ENCODE measurements at regions not wholly inside any gene's neighbourhood (a gene's known extent, or its start where the extent isn't known, plus 50 kb on each side); places are given as distances from the start of the nearest gene placed in this dataset.

DNA sequence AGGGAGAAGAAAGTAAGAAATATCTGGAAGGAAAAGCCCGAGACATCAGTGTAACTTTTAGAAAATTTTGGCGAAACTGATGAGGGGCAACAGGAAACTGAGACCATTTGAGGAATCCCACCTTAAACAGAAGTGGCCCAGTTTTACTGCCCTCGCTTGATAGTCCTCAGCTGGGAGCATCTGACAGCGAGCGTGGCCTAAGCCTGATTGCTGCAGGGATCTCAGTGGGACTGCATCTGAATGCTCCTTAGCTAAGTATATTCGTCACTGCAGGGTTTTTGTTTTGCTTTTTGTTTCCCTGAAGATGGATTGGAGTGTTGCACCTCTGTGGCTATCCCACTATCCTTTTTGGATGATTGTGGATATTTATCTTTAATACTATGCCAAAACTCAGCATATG, 262.7 kb upstream of the KLHL1 start:
- Histone ChIP-seq H3K27ac (no peak overlapping the region), H3K4me3 (no peak overlapping the region), H3K27me3 (ENCODE audit: low read depth) (no peaks in the 10 kb centered on the region), H3K36me3 (no peaks in the 10 kb centered on the region), H3K4me1 (no peaks in the 10 kb centered on the region), H3K9me3 (no peaks in the 10 kb centered on the region)
- intact Hi-C loops (cut with DNase I): no loop called here
- no peak for TF ChIP-seq CTCF (IDR thresholded peaks at IDR 0.05)
- DNase-seq (no peak), ATAC-seq (no peak)

DNA sequence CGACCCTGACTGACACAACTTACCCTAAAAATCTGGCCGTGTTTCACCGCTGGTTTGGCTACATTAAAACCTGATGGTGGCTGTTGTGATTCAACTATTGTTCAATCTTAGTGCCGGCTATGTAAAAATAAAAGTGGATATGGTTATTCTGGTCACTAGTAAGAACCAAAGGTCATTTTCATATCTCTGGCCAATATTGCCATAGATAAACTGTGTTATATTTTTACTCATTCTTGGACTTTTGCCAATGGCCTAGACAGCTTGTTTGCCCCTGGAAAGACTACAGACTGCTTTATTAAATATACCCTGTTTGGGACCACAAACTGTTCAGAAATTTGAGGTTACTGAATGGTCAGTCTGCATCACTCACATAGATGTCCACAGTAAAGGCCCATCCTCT, 258.5 kb upstream of the KLHL1 start:
- Histone ChIP-seq H3K4me3 (no peak overlapping the region), H3K4me1 (no peaks in the 10 kb centered on the region), H3K9me3 (no peaks in the 10 kb centered on the region), H3K27me3 (ENCODE audit: low read depth) (no peaks in the 10 kb centered on the region), H3K27ac (no peak overlapping the region), H3K36me3 (no peaks in the 10 kb centered on the region)
- intact Hi-C loops (cut with DNase I): no loop called here
- no peak for TF ChIP-seq CTCF (IDR thresholded peaks at IDR 0.05)
- DNase-seq (no peak), ATAC-seq (no peak)

- no peak for TF ChIP-seq CTCF (IDR thresholded peaks at IDR 0.05)
- no peaks in the 10 kb centered on the region for H3K4me1 ChIP-seq
- no peak for DNase-seq
- H3K27ac ChIP-seq: no peak overlapping the region
- ATAC-seq: no peak
- intact Hi-C loops (cut with DNase I): no loop called here
- no peaks in the 10 kb centered on the region for H3K36me3 ChIP-seq
- H3K4me3 ChIP-seq: no peak overlapping the region
- H3K9me3 ChIP-seq: no peaks in the 10 kb centered on the region
- H3K27me3 ChIP-seq (ENCODE audit: low read depth): no peaks in the 10 kb centered on the region
Observed at GRCh38 chr13:70363991-70364390, 255.7 kb upstream of the KLHL1 start.

DNA sequence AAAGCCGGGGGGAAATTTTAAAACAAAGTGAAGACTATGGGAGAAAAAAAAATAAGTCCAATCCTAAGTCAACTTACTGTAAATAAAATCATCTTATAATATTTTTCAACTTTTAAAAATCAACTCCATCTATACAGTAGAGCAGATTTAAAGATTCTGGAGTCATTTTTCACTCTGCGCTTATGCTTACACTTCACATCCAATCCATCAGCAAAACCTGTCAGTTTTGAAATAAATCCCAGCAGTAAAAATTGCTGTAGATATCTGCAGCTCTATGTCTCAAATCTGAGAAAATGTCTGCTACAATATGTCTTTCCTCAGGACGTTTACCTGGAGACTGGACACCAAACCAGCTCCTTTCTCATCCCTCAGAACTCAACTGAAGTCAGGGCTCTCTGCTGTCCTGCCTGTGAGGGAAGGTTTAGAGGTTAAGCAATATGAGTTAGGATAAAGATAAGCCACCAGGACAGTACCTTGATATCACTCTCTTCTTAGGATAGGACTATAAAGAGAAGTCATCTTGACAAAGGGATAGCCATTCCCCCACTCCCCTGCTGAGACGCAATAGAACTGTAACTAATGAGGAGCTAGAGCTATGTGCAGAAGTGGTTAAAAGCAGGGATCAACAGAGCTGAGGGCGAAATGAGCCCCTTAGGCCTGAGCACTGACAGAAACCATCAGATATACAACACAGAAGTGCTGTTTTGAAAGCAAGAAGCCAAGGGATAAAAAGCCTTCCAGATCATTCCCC, 254.7 kb upstream of the KLHL1 start:
- Histone ChIP-seq H3K4me1 (no peaks in the 10 kb centered on the region), H3K36me3 (no peaks in the 10 kb centered on the region), H3K27me3 (ENCODE audit: low read depth) (no peaks in the 10 kb centered on the region), H3K27ac (no peak overlapping the region), H3K9me3 (no peaks in the 10 kb centered on the region), H3K4me3 (no peak overlapping the region)
- DNase-seq (no peak), ATAC-seq (no peak)
- no peak for TF ChIP-seq CTCF (IDR thresholded peaks at IDR 0.05)
- intact Hi-C loops (cut with DNase I): no loop called here

DNA sequence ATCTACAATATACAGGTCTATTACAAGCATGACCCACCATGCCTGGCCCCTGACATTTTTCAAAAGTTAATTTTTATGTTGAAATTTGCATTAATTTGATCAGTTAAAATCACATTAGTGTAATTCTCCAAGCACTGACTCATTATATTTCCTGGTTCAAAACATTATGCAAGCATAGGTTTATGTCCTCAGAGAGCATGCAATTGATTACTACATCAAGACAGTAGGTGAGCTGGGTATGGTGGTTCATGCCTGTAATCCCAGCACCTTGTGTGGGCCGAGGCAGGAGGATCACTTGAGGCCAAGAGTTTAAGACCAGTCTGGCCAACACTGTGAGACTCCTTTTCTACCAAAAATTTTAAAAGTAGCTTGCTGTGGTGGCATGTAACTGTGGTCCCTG, 248.8 kb upstream of the KLHL1 start:
- Histone ChIP-seq H3K4me1 (no peaks in the 10 kb centered on the region), H3K27ac (no peak overlapping the region), H3K27me3 (ENCODE audit: low read depth) (no peaks in the 10 kb centered on the region), H3K36me3 (no peaks in the 10 kb centered on the region), H3K9me3 (no peaks in the 10 kb centered on the region), H3K4me3 (no peak overlapping the region)
- intact Hi-C loops (cut with DNase I): no loop called here
- ATAC-seq (no peak), DNase-seq (no peak)
- TF ChIP-seq CTCF (IDR thresholded peaks at IDR 0.05): no peak
